H9 (cell line): ENCODE measurements at regions not wholly inside any gene's neighbourhood (a gene's known extent, or its start where the extent isn't known, plus 50 kb on each side); places are given as distances from the start of the nearest gene placed in this dataset.

Source experiments
- DNase-seq: peaks from one replicate; pipeline ENCODE4 v3.0.0-alpha.2; 2017
- H2AFZ ChIP-seq: one replicate; pipeline ENCODE4 v1.6.1; 2013; ENCODE audit warnings: mild to moderate bottlenecking, low read length, control low read depth, moderate library complexity
- H2AK5ac ChIP-seq: 2 replicates; pipeline ENCODE4 v1.6.1; 2013; ENCODE audit warnings: low read length, control low read depth, mixed read lengths; ENCODE audit not compliant: insufficient read length
- H2BK120ac ChIP-seq: one replicate; pipeline ENCODE4 v1.6.1; 2013; ENCODE audit warnings: low read depth, mild to moderate bottlenecking, low read length, control low read depth, inconsistent platforms; ENCODE audit not compliant: poor library complexity, severe bottlenecking
- H2BK12ac ChIP-seq: 2 replicates; pipeline ENCODE4 v1.6.1; 2013; ENCODE audit warnings: low read length, control low read depth, mixed read lengths, low read depth; ENCODE audit not compliant: insufficient read length
- H2BK15ac ChIP-seq: 2 replicates; pipeline ENCODE4 v1.6.1; 2013; ENCODE audit warnings: low read depth, low read length, control low read depth
- H2BK20ac ChIP-seq: one replicate; pipeline ENCODE4 v1.6.1; 2013; ENCODE audit warnings: low read depth, mild to moderate bottlenecking, low read length, control low read depth, inconsistent platforms; ENCODE audit not compliant: poor library complexity, severe bottlenecking
- H2BK5ac ChIP-seq: 2 replicates; pipeline ENCODE4 v1.6.1; 2013; ENCODE audit warnings: low read length, control low read depth, mixed read lengths; ENCODE audit not compliant: insufficient read length
- H3K14ac ChIP-seq: 2 replicates; pipeline ENCODE4 v1.6.1; 2013; ENCODE audit warnings: low read length, control low read depth; ENCODE audit not compliant: insufficient read depth
- H3K18ac ChIP-seq: 2 replicates; pipeline ENCODE4 v1.6.1; 2013; ENCODE audit warnings: low read depth, mild to moderate bottlenecking, mixed read lengths, low read length, control low read depth; ENCODE audit not compliant: insufficient read length
- H3K23ac ChIP-seq: 2 replicates; pipeline ENCODE4 v1.6.1; 2013; ENCODE audit warnings: low read length, control low read depth, mixed read lengths, low read depth; ENCODE audit not compliant: insufficient read length
- H3K23me2 ChIP-seq: 2 replicates; pipeline ENCODE4 v1.6.1; 2013; ENCODE audit warnings: low read depth, mild to moderate bottlenecking, mixed read lengths, low read length, control low read depth; ENCODE audit not compliant: insufficient read length, poor library complexity, severe bottlenecking
- H3K27ac ChIP-seq: 2 replicates; pipeline ENCODE4 v1.5.1; 2013; ENCODE audit warnings: low read length, control low read depth, mixed read lengths, low read depth; ENCODE audit not compliant: insufficient read length
- H3K27me3 ChIP-seq: 2 replicates; pipeline ENCODE4 v1.6.1; 2013; ENCODE audit warnings: low read length, control low read depth, inconsistent platforms; ENCODE audit not compliant: insufficient read depth
- H3K4ac ChIP-seq: 2 replicates; pipeline ENCODE4 v1.6.1; 2013; ENCODE audit warnings: low read depth, mild to moderate bottlenecking, control low read depth, inconsistent platforms, low read length, moderate library complexity
- H3K4me1 ChIP-seq: 2 replicates; pipeline ENCODE4 v1.6.1; 2013; ENCODE audit warnings: low read length, control low read depth, inconsistent platforms; ENCODE audit not compliant: insufficient read depth
- H3K4me2 ChIP-seq: 2 replicates; pipeline ENCODE4 v1.6.1; 2013; ENCODE audit warnings: low read length, control low read depth, mixed read lengths; ENCODE audit not compliant: insufficient read length, insufficient read depth
- H3K56ac ChIP-seq: 2 replicates; pipeline ENCODE4 v1.6.1; 2013; ENCODE audit warnings: low read depth, mild to moderate bottlenecking, mixed read lengths, low read length, control low read depth; ENCODE audit not compliant: insufficient read length
- H3K79me1 ChIP-seq: 2 replicates; pipeline ENCODE4 v1.6.1; 2013; ENCODE audit warnings: low read depth, mild to moderate bottlenecking, moderate library complexity, low read length, control low read depth, inconsistent platforms; ENCODE audit not compliant: insufficient read depth, poor library complexity, severe bottlenecking
- H3K79me2 ChIP-seq: 2 replicates; pipeline ENCODE4 v1.6.1; 2013; ENCODE audit warnings: low read length, control low read depth, inconsistent platforms; ENCODE audit not compliant: insufficient read depth
- H3K9ac ChIP-seq: 2 replicates; pipeline ENCODE4 v1.6.1; 2013; ENCODE audit warnings: low read length, control low read depth, mixed read lengths; ENCODE audit not compliant: insufficient read length; ENCODE audit errors: extremely low read depth
- H3K9me3 ChIP-seq: one replicate; pipeline ENCODE4 v1.6.1; 2013; ENCODE audit warnings: low read depth, low read length, inconsistent platforms; ENCODE audit not compliant: control insufficient read depth
- H3T11ph ChIP-seq: one replicate; pipeline ENCODE4 v1.6.1; 2013; ENCODE audit warnings: mild to moderate bottlenecking, low read length, control low read depth, inconsistent platforms
- H4K20me1 ChIP-seq: one replicate; pipeline ENCODE4 v1.6.1; 2013; ENCODE audit not compliant: control insufficient read depth, insufficient read length, insufficient read depth
- H4K5ac ChIP-seq: 2 replicates; pipeline ENCODE4 v1.6.1; 2013; ENCODE audit warnings: low read depth, mild to moderate bottlenecking, mixed read lengths, low read length, control low read depth; ENCODE audit not compliant: insufficient read length
- H4K8ac ChIP-seq: replicated peaks from 2 replicates; pipeline ENCODE4 v1.6.1; 2013; ENCODE audit warnings: low read length, control low read depth, mixed read lengths, low read depth; ENCODE audit not compliant: insufficient read length
- H4K91ac ChIP-seq: 2 replicates; pipeline ENCODE4 v1.6.1; 2013; ENCODE audit warnings: low read depth, mild to moderate bottlenecking, moderate library complexity, mixed read lengths, low read length, control low read depth; ENCODE audit not compliant: insufficient read length
- H3K27ac Mint-ChIP-seq, 3 experiments: 2 replicates in 2 of 3; 3 replicates in 1 of 3; pipeline ENCODE4 v1.8.0; 2020 to 2021; ENCODE audit warnings: mixed read lengths in 3 of 3, mild to moderate bottlenecking in 1 of 3, moderate library complexity in 1 of 3
- H3K27me3 Mint-ChIP-seq: 2 replicates; pipeline ENCODE4 v1.8.0; 2021; ENCODE audit warnings: low read depth, mild to moderate bottlenecking, moderate library complexity, mixed read lengths
- H3K36me3 Mint-ChIP-seq, 3 experiments: 2 replicates in 2 of 3; 3 replicates in 1 of 3; pipeline ENCODE4 v1.8.0; 2020 to 2021; ENCODE audit warnings: low read depth in 3 of 3, mixed read lengths in 3 of 3; ENCODE audit not compliant: insufficient read depth in 1 of 3
- H3K4me1 Mint-ChIP-seq, 2 experiments: 2 replicates each; pipeline ENCODE4 v1.8.0; 2020; ENCODE audit warnings: mixed read lengths in 2 of 2
- H3K4me3 Mint-ChIP-seq, 2 experiments: 2 replicates in 1 of 2; 3 replicates in 1 of 2; pipeline ENCODE4 v1.8.0; 2020 to 2021; ENCODE audit warnings: mild to moderate bottlenecking in 2 of 2, mixed read lengths in 2 of 2, moderate library complexity in 1 of 2
- H3K9me3 Mint-ChIP-seq, 2 experiments: 2 replicates in 1 of 2; 3 replicates in 1 of 2; pipeline ENCODE4 v1.8.0; 2020; ENCODE audit warnings: mild to moderate bottlenecking in 2 of 2, mixed read lengths in 2 of 2, moderate library complexity in 1 of 2
- CTCF ChIP-seq: fragments of 200-600 bp; sonication (generic); conservative IDR thresholded peaks from 3 replicates; pipeline ENCODE4 v1.8.0; 2021; ENCODE audit warnings: antibody characterized with exemption, mild to moderate bottlenecking
- WGBS: extraction: QIAGEN DNeasy Blood & Tissue Kit; methylation state at CpG from one replicate; pipeline ENCODE4 v1.1.7; 2013; ENCODE audit warnings: missing lambda C conversion rate, low lambda C conversion rate, mixed read lengths; ENCODE audit not compliant: insufficient read length; ENCODE audit errors: extremely low coverage; 5-methylcytosine and 5-hydroxymethylcytosine counted together

- no peak for TF ChIP-seq CTCF
- Histone ChIP-seq H2BK120ac (no peak overlapping the region), H3K14ac (no peak overlapping the region), H3T11ph (no peak overlapping the region), H3K23ac (no peak overlapping the region), H2BK12ac (no peak overlapping the region), H4K20me1 (no peaks in the 10 kb centered on the region), H2BK20ac (no peak overlapping the region), H3K23me2 (no peaks in the 10 kb centered on the region), H3K9ac (no peak overlapping the region), H4K5ac (no peak overlapping the region), H3K27me3 (no peaks in the 10 kb centered on the region), H3K56ac (no peak overlapping the region), H2BK15ac (no peak overlapping the region), H4K91ac (no peak overlapping the region), H3K4me1 (no peaks in the 10 kb centered on the region), H3K4ac (no peak overlapping the region), H4K8ac (no peak overlapping the region), H2AK5ac (no peak overlapping the region), H3K9me3 (no peaks in the 10 kb centered on the region), H3K79me1 (no peaks in the 10 kb centered on the region), H2BK5ac (no peak overlapping the region), H2AFZ (no peak overlapping the region), H3K4me2 (no peak overlapping the region), H3K79me2 (no peaks in the 10 kb centered on the region), H3K27ac (no peak overlapping the region), H3K18ac (no peak overlapping the region)
- Mint-ChIP-seq H3K4me3 (no peak overlapping the region), H3K27me3 (no peaks in the 10 kb centered on the region), H3K4me1 (no peaks in the 10 kb centered on the region), H3K9me3 (no peaks in the 10 kb centered on the region), H3K36me3 (no peaks in the 10 kb centered on the region), H3K27ac (no peak overlapping the region)
- no CpG with 5 or more reads among the region's 3 CpGs for WGBS
- DNase-seq, result no peak
Observed at GRCh38 chr17:69954241-69954925, 120.6 kb upstream of the KCNJ16 start.
